ENCODE measurements at regions not wholly inside any gene's neighbourhood (a gene's known extent, or its start where the extent isn't known, plus 50 kb on each side); places are given as distances from the start of the nearest gene placed in this dataset.
A peak's percentile ranks its signal among the peaks of the same experiment; 100 is the strongest.

DNA sequence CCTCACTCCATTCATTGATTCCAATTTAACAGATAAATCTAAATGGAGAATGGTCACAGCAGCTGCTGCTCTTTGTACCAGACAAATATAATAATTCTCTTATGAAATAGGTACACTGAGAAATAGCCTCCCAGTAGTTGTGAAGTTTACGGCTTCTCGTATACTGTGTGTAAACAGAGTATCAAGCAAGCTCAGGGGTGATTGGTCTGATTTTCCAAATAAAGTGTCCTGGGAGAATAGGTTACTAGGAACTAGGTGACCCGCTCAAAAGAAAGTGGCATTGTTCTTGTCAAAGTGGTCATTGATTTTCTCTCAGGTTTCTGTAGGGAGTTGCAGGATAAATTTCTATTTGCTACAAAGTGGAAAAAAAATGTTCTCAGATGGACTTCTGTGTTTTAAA, 838.2 kb downstream of the RAPGEF2 start:
- H3K27ac ChIP-seq (ENCODE audit: insufficient read depth, low read length) = no peak overlapping the region
- no peaks in the 10 kb centered on the region for H3K4me1 ChIP-seq (ENCODE audit: control insufficient read depth, extremely low read depth, insufficient read depth, low read length)
- H3K27me3 ChIP-seq (ENCODE audit: control insufficient read depth, insufficient read depth, low read length) = no peaks in the 10 kb centered on the region
- no peak for DNase-seq (ENCODE audit: low read depth in 2 of 2)
- H2AFZ ChIP-seq (ENCODE audit: low read length) = no peak overlapping the region
- H3K9me3 ChIP-seq (ENCODE audit: control insufficient read depth, insufficient read depth, low read depth, low read length) = no peaks in the 10 kb centered on the region
- H3K36me3 ChIP-seq (ENCODE audit: control insufficient read depth, insufficient read depth, low read length) = no peaks in the 10 kb centered on the region
- no peaks in the 10 kb centered on the region for H3K79me2 ChIP-seq (ENCODE audit: control insufficient read depth, insufficient read depth, low read length)
- TF ChIP-seq, protein P1, sequence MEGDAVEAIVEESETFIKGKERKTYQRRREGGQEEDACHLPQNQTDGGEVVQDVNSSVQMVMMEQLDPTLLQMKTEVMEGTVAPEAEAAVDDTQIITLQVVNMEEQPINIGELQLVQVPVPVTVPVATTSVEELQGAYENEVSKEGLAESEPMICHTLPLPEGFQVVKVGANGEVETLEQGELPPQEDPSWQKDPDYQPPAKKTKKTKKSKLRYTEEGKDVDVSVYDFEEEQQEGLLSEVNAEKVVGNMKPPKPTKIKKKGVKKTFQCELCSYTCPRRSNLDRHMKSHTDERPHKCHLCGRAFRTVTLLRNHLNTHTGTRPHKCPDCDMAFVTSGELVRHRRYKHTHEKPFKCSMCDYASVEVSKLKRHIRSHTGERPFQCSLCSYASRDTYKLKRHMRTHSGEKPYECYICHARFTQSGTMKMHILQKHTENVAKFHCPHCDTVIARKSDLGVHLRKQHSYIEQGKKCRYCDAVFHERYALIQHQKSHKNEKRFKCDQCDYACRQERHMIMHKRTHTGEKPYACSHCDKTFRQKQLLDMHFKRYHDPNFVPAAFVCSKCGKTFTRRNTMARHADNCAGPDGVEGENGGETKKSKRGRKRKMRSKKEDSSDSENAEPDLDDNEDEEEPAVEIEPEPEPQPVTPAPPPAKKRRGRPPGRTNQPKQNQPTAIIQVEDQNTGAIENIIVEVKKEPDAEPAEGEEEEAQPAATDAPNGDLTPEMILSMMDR (conservative IDR thresholded peaks at IDR 0.05 in 1 of 2, IDR thresholded peaks at IDR 0.05 in 1 of 2; ENCODE audit: low read depth in 1 of 2, low read length in 2 of 2) = no peak
- no peak for TF ChIP-seq EZH2 (IDR thresholded peaks at IDR 0.05; ENCODE audit: low read length, missing control alignments)
- H3K9ac ChIP-seq (ENCODE audit: insufficient read depth, low read length) = no peak overlapping the region
- H4K20me1 ChIP-seq (ENCODE audit: control insufficient read depth, extremely low read depth, insufficient read depth, low read length) = no peaks in the 10 kb centered on the region
- no peak overlapping the region for H3K4me2 ChIP-seq (ENCODE audit: extremely low read depth, insufficient read depth, low read length)
- H3K4me3 ChIP-seq (replicated peaks in 1 of 4; ENCODE audit: control extremely low read depth in 1 of 4, insufficient read depth in 1 of 4, low read depth in 3 of 4, low read length in 4 of 4) = no peak overlapping the region

DNA sequence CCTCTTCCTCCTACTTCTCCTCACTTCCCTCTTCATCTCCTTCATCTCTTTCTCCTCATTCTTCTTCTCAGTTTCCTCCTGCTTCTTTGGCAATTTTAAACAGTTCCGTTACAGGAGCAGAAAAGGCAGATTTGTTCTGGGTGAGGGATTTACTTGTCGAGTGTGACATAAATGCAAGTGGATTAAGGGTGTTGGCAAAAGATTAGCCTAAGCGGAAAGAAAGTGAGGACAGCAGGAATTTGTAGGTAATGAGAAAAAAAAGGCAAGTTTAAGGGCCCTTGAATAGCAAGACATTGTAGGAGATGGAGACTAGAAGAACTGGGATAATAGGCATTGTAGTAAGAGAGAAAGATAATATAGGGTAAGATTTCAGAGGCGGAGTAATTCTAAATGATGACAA, 841.6 kb downstream of the RAPGEF2 start:
- Histone ChIP-seq H3K4me2 (ENCODE audit: extremely low read depth, insufficient read depth, low read length) (no peak overlapping the region), H3K9ac (ENCODE audit: insufficient read depth, low read length) (no peak overlapping the region), H3K4me1 (ENCODE audit: control insufficient read depth, extremely low read depth, insufficient read depth, low read length) (no peaks in the 10 kb centered on the region), H3K27ac (ENCODE audit: insufficient read depth, low read length) (no peak overlapping the region), H3K36me3 (ENCODE audit: control insufficient read depth, insufficient read depth, low read length) (no peaks in the 10 kb centered on the region), H3K4me3 (replicated peaks in 1 of 4; ENCODE audit: control extremely low read depth in 1 of 4, insufficient read depth in 1 of 4, low read depth in 3 of 4, low read length in 4 of 4) (no peak overlapping the region), H3K9me3 (ENCODE audit: control insufficient read depth, insufficient read depth, low read depth, low read length) (no peaks in the 10 kb centered on the region), H3K79me2 (ENCODE audit: control insufficient read depth, insufficient read depth, low read length) (no peaks in the 10 kb centered on the region), H4K20me1 (ENCODE audit: control insufficient read depth, extremely low read depth, insufficient read depth, low read length) (no peaks in the 10 kb centered on the region), H3K27me3 (ENCODE audit: control insufficient read depth, insufficient read depth, low read length) (no peaks in the 10 kb centered on the region), H2AFZ (ENCODE audit: low read length) (no peak overlapping the region)
- no peak for TF ChIP-seq EZH2 (IDR thresholded peaks at IDR 0.05; ENCODE audit: low read length, missing control alignments)
- TF ChIP-seq, protein P1 (conservative IDR thresholded peaks at IDR 0.05 in 1 of 2, IDR thresholded peaks at IDR 0.05 in 1 of 2; ENCODE audit: low read depth in 1 of 2, low read length in 2 of 2) = no peak
- no peak for DNase-seq (ENCODE audit: low read depth in 2 of 2)

DNA sequence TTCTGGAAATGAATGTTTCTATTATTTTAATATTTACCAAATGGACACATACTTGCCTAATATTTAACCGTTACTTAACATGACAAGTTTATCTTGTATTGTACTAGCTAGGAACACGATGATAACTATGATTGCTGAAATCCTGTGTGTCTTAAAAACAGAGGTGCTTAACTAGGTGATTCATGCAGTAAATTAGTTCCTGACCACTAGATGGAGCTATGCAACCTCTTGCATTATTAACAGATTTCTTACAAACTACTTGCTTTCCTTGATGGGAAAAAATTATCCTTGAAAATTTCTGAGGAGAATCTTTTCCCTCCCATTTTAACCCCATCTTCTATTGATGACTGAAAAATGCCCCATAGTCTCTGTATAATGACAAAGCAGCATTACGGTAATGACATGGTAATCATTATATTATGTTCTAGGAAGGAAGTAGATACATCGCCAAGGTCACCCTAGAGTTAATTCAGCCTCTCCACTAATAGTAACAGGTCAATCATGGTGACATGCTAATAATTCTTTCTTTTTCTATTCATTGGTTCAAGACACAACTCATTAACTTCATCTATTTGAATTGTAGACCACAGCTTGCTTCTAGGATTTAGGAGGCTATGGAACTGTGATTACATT, 844.2 kb downstream of the RAPGEF2 start:
- Histone ChIP-seq H3K4me1 (ENCODE audit: control insufficient read depth, extremely low read depth, insufficient read depth, low read length) (no peaks in the 10 kb centered on the region), H3K79me2 (ENCODE audit: control insufficient read depth, insufficient read depth, low read length) (no peaks in the 10 kb centered on the region), H3K36me3 (ENCODE audit: control insufficient read depth, insufficient read depth, low read length) (no peaks in the 10 kb centered on the region), H4K20me1 (ENCODE audit: control insufficient read depth, extremely low read depth, insufficient read depth, low read length) (no peaks in the 10 kb centered on the region), H3K9ac (ENCODE audit: insufficient read depth, low read length) (no peak overlapping the region), H3K9me3 (ENCODE audit: control insufficient read depth, insufficient read depth, low read depth, low read length) (no peaks in the 10 kb centered on the region), H3K4me3 (replicated peaks in 1 of 4; ENCODE audit: control extremely low read depth in 1 of 4, insufficient read depth in 1 of 4, low read depth in 3 of 4, low read length in 4 of 4) (no peak overlapping the region), H2AFZ (ENCODE audit: low read length) (no peak overlapping the region), H3K27me3 (ENCODE audit: control insufficient read depth, insufficient read depth, low read length) (no peaks in the 10 kb centered on the region), H3K27ac (ENCODE audit: insufficient read depth, low read length) (no peak overlapping the region), H3K4me2 (ENCODE audit: extremely low read depth, insufficient read depth, low read length) (no peak overlapping the region)
- TF ChIP-seq EZH2 (IDR thresholded peaks at IDR 0.05; ENCODE audit: low read length, missing control alignments) = no peak
- TF ChIP-seq, protein P1 (conservative IDR thresholded peaks at IDR 0.05 in 1 of 2, IDR thresholded peaks at IDR 0.05 in 1 of 2; ENCODE audit: low read depth in 1 of 2, low read length in 2 of 2) = peak; percentile 33 to 59
- DNase-seq (ENCODE audit: low read depth in 2 of 2) = peak; percentile 50 to 62

All from fibroblast of lung (primary cell).